ENCODE measurements at regions not wholly inside any gene's neighbourhood (a gene's known extent, or its start where the extent isn't known, plus 50 kb on each side); places are given as distances from the start of the nearest gene placed in this dataset.

- Histone ChIP-seq H2AFZ (no peak overlapping the region), H4K20me1 (replicated peaks; ENCODE audit: insufficient read depth) (no peaks in the 10 kb centered on the region), H3K27ac (ENCODE audit: low read depth) (no peak overlapping the region), H3K4me3 (no peak overlapping the region), H3K9me2 (ENCODE audit: insufficient read depth) (no peaks in the 10 kb centered on the region), H3F3A (replicated peaks; ENCODE audit: low read depth) (no peaks in the 10 kb centered on the region), H3K27me3 (ENCODE audit: insufficient read depth) (no peaks in the 10 kb centered on the region), H3K36me3 (ENCODE audit: insufficient read depth) (no peaks in the 10 kb centered on the region), H3K4me1 (ENCODE audit: insufficient read depth) (peaks cover under 1% of the 10 kb centered on the region; the same call in 1 of the 2 replicates), H3K4me2 (no peak overlapping the region), H3K79me2 (replicated peaks; ENCODE audit: insufficient read depth) (no peaks in the 10 kb centered on the region)
- H3K36me3 Mint-ChIP-seq (ENCODE audit: low read depth): no peaks in the 10 kb centered on the region
- peaks cover 2% of the 10 kb centered on the region for H3K27me3 Mint-ChIP-seq (ENCODE audit: insufficient read depth, low read depth, poor library complexity)
- no peak overlapping the region for H3K27ac Mint-ChIP-seq
- TF ChIP-seq JUNB (IDR thresholded peaks at IDR 0.05; ENCODE audit: unreplicated experiment): no peak
- TF ChIP-seq, protein P1, sequence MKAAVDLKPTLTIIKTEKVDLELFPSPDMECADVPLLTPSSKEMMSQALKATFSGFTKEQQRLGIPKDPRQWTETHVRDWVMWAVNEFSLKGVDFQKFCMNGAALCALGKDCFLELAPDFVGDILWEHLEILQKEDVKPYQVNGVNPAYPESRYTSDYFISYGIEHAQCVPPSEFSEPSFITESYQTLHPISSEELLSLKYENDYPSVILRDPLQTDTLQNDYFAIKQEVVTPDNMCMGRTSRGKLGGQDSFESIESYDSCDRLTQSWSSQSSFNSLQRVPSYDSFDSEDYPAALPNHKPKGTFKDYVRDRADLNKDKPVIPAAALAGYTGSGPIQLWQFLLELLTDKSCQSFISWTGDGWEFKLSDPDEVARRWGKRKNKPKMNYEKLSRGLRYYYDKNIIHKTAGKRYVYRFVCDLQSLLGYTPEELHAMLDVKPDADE (IDR thresholded peaks at IDR 0.05): no peak
- TF ChIP-seq POLR2AphosphoS5 (IDR thresholded peaks at IDR 0.05; ENCODE audit: low read depth): no peak
- TF ChIP-seq ZNF114 (CRISPR knock-in tag; IDR thresholded peaks at IDR 0.05): no peak
- no peak for TF ChIP-seq EZH2 (IDR thresholded peaks at IDR 0.05; ENCODE audit: low read depth, unreplicated experiment)
- TF ChIP-seq EZH2phosphoT487 (IDR thresholded peaks at IDR 0.05; ENCODE audit: unreplicated experiment): no peak
- TF ChIP-seq STAT1 (IDR thresholded peaks at IDR 0.05; ENCODE audit: unreplicated experiment): no peak
- no peak for TF ChIP-seq ZNF462 (CRISPR knock-in tag; IDR thresholded peaks at IDR 0.05)
- no peak for TF ChIP-seq ZNF331 (CRISPR knock-in tag; IDR thresholded peaks at IDR 0.05; ENCODE audit: low read depth)
- TF ChIP-seq CTCF (conservative IDR thresholded peaks at IDR 0.05; ENCODE audit: low read depth in 2 of 2): no peak
- TF ChIP-seq REST (IDR thresholded peaks at IDR 0.05; ENCODE audit: unreplicated experiment): no peak
- TF ChIP-seq NANOG (IDR thresholded peaks at IDR 0.05; ENCODE audit: borderline replicate concordance): no peak
- TF ChIP-seq CREB1 (CRISPR knock-in tag; IDR thresholded peaks at IDR 0.05; ENCODE audit: low read depth): no peak
- DNase-seq (ENCODE audit: low spot score): no peak
- ATAC-seq: no peak
- no peaks in the 10 kb centered on the region for H3K9me3 Mint-ChIP-seq
- no peak overlapping the region for H3K4me3 Mint-ChIP-seq
- H3K4me1 Mint-ChIP-seq: peaks cover under 1% of the 10 kb centered on the region; the same call in 1 of the 3 replicates
These were observed 87.9 kb upstream of the PACRGL start for GRCh38 chr4:20612313-20612712.

Data from GM23338 (cell line).